Neural cell (in vitro differentiated cells): ENCODE measurements at regions not wholly inside any gene's neighbourhood (a gene's known extent, or its start where the extent isn't known, plus 50 kb on each side); places are given as distances from the start of the nearest gene placed in this dataset.

Experiments used
- CTCF ChIP-seq: fragments of 450-650 bp; IDR thresholded peaks from 2 replicates; pipeline ENCODE4 v1.5.1; 2014; ENCODE audit warnings: antibody characterized with exemption, mild to moderate bottlenecking, moderate library complexity; ENCODE audit not compliant: poor library complexity, severe bottlenecking
- EZH2 ChIP-seq: fragments of 200-600, 300-800 bp; shearing (Covaris generic), sonication (generic); IDR thresholded peaks from 2 replicates; pipeline ENCODE4 v1.6.1; 2014; ENCODE audit warnings: antibody characterized with exemption, low read length, borderline replicate concordance, mild to moderate bottlenecking; ENCODE audit not compliant: insufficient read depth, poor library complexity, severe bottlenecking
- POLR2AphosphoS5 ChIP-seq: IDR thresholded peaks from 2 replicates; pipeline ENCODE4 v1.6.1; 2012
- RAD21 ChIP-seq: fragments of 450-650 bp; conservative IDR thresholded peaks from 2 replicates; pipeline ENCODE4 v1.6.1; 2014; ENCODE audit warnings: antibody characterized with exemption, mild to moderate bottlenecking, moderate library complexity
- REST ChIP-seq: IDR thresholded peaks from 2 replicates; pipeline ENCODE4 v1.6.1; 2012; ENCODE audit warnings: borderline replicate concordance
- SMC3 ChIP-seq: fragments of 450-650 bp; conservative IDR thresholded peaks from 2 replicates; pipeline ENCODE4 v1.6.1; 2014; ENCODE audit warnings: antibody characterized with exemption, mild to moderate bottlenecking, moderate library complexity; ENCODE audit not compliant: poor library complexity
- TAF1 ChIP-seq: IDR thresholded peaks from 2 replicates; pipeline ENCODE4 v1.6.1; 2012; ENCODE audit warnings: low read depth

- TF ChIP-seq CTCF (no peak), POLR2AphosphoS5 (no peak), EZH2 (no peak), RAD21 (no peak), TAF1 (no peak), REST (no peak), SMC3 (no peak)
Measured at GRCh38 chr18:43692099-43692690, 414.9 kb upstream of the SYT4 start.
